Stomach smooth muscle (tissue), 2 donors: ENCODE measurements at regions not wholly inside any gene's neighbourhood (a gene's known extent, or its start where the extent isn't known, plus 50 kb on each side); places are given as distances from the start of the nearest gene placed in this dataset.

Experiments
- H3K27ac ChIP-seq: one replicate; pipeline ENCODE4 v1.7.0; 2013; ENCODE audit warnings: mild to moderate bottlenecking, low read length, inconsistent platforms
- H3K27me3 ChIP-seq, 2 donors: one replicate each; pipeline ENCODE4 v1.7.0; 2013; ENCODE audit warnings: low read length in 2 of 2; ENCODE audit not compliant: insufficient read depth in 2 of 2, control insufficient read depth in 1 of 2
- H3K36me3 ChIP-seq, 2 donors: one replicate each; pipeline ENCODE4 v1.7.0; 2013; ENCODE audit warnings: low read length in 2 of 2; ENCODE audit not compliant: control insufficient read depth in 2 of 2, insufficient read depth in 2 of 2
- H3K4me1 ChIP-seq: one replicate; pipeline ENCODE4 v1.7.0; 2013; ENCODE audit warnings: low read length; ENCODE audit not compliant: control insufficient read depth, insufficient read depth
- H3K4me3 ChIP-seq, 2 donors: one replicate each; pipeline ENCODE4 v1.7.0; 2013; ENCODE audit warnings: low read length in 2 of 2
- H3K9ac ChIP-seq, 2 donors: one replicate each; pipeline ENCODE4 v1.7.0; 2013; ENCODE audit warnings: low read length in 2 of 2, mild to moderate bottlenecking in 1 of 2
- H3K9me3 ChIP-seq, 2 donors: one replicate each; pipeline ENCODE4 v1.7.0; 2013; ENCODE audit warnings: low read length in 2 of 2; ENCODE audit not compliant: control insufficient read depth in 2 of 2
- donor health status: healthy.
- donor health status: Pancreatic carcinoma.

GRCh38 chr16:79303959-79304387 lies 296.6 kb downstream of the MAF start:
- Histone ChIP-seq H3K27ac (no peak overlapping the region), H3K27me3 (peaks cover 0 to 2% of the 10 kb centered on the region in 2 donors), H3K9me3 (no peaks in the 10 kb centered on the region), H3K4me3 (no peak overlapping the region), H3K9ac (no peak overlapping the region), H3K4me1 (no peaks in the 10 kb centered on the region), H3K36me3 (no peaks in the 10 kb centered on the region)

- Histone ChIP-seq H3K27me3 (peaks cover 0 to 2% of the 10 kb centered on the region in 2 donors), H3K4me3 (no peak overlapping the region), H3K27ac (no peak overlapping the region), H3K4me1 (no peaks in the 10 kb centered on the region), H3K9me3 (no peaks in the 10 kb centered on the region), H3K9ac (no peak overlapping the region), H3K36me3 (no peaks in the 10 kb centered on the region)
Observed at GRCh38 chr16:79303206-79303605, 297.3 kb downstream of the MAF start.

- no peaks in the 10 kb centered on the region for H3K9me3 ChIP-seq
- no peak overlapping the region for H3K4me3 ChIP-seq
- H3K36me3 ChIP-seq: no peaks in the 10 kb centered on the region
Observed at GRCh38 chr16:79302731-79303130, 297.8 kb downstream of the MAF start.

GRCh38 chr16:79301051-79301450 lies 299.5 kb downstream of the MAF start:
- Histone ChIP-seq H3K4me3 (no peak overlapping the region), H3K9ac (no peak overlapping the region), H3K27ac (no peak overlapping the region), H3K4me1 (no peaks in the 10 kb centered on the region), H3K9me3 (no peaks in the 10 kb centered on the region), H3K27me3 (no peaks in the 10 kb centered on the region), H3K36me3 (no peaks in the 10 kb centered on the region)

More at GRCh38 chr16:79302731-79303130, 297.8 kb downstream of the MAF start:
- H3K27me3 ChIP-seq: peaks cover 0 to 2% of the 10 kb centered on the region in 2 donors
- no peak overlapping the region for H3K27ac ChIP-seq
- no peak overlapping the region for H3K9ac ChIP-seq
- no peaks in the 10 kb centered on the region for H3K4me1 ChIP-seq

GRCh38 chr16:79298894-79299799 lies 301.4 kb downstream of the MAF start:
- no peak overlapping the region for H3K9ac ChIP-seq
- H3K4me1 ChIP-seq: no peaks in the 10 kb centered on the region

GRCh38 chr16:79298476-79298875 lies 302.1 kb downstream of the MAF start:
- H3K9ac ChIP-seq: no peak overlapping the region
- no peak overlapping the region for H3K27ac ChIP-seq
- H3K4me1 ChIP-seq: no peaks in the 10 kb centered on the region
- no peaks in the 10 kb centered on the region for H3K36me3 ChIP-seq
- H3K27me3 ChIP-seq: no peaks in the 10 kb centered on the region
- no peaks in the 10 kb centered on the region for H3K9me3 ChIP-seq
- H3K4me3 ChIP-seq: no peak overlapping the region

More at GRCh38 chr16:79298894-79299799, 301.4 kb downstream of the MAF start:
- Histone ChIP-seq H3K27me3 (no peaks in the 10 kb centered on the region), H3K27ac (no peak overlapping the region), H3K4me3 (no peak overlapping the region), H3K9me3 (no peaks in the 10 kb centered on the region), H3K36me3 (no peaks in the 10 kb centered on the region)

GRCh38 chr16:79297805-79298204 lies 302.7 kb downstream of the MAF start:
- H3K4me3 ChIP-seq: no peak overlapping the region
- H3K27ac ChIP-seq: no peak overlapping the region
- no peaks in the 10 kb centered on the region for H3K27me3 ChIP-seq
- no peak overlapping the region for H3K9ac ChIP-seq
- no peaks in the 10 kb centered on the region for H3K4me1 ChIP-seq
- H3K36me3 ChIP-seq: no peaks in the 10 kb centered on the region
- H3K9me3 ChIP-seq: no peaks in the 10 kb centered on the region

GRCh38 chr16:79297296-79297695 lies 303.2 kb downstream of the MAF start:
- Histone ChIP-seq H3K27ac (no peak overlapping the region), H3K9me3 (no peaks in the 10 kb centered on the region), H3K27me3 (no peaks in the 10 kb centered on the region), H3K4me3 (no peak overlapping the region), H3K4me1 (no peaks in the 10 kb centered on the region), H3K9ac (no peak overlapping the region), H3K36me3 (no peaks in the 10 kb centered on the region)

GRCh38 chr16:79296491-79296890 lies 304.0 kb downstream of the MAF start:
- no peaks in the 10 kb centered on the region for H3K36me3 ChIP-seq
- no peak overlapping the region for H3K9ac ChIP-seq
- H3K4me1 ChIP-seq: no peaks in the 10 kb centered on the region
- H3K4me3 ChIP-seq: no peak overlapping the region
- H3K27me3 ChIP-seq: no peaks in the 10 kb centered on the region
- H3K9me3 ChIP-seq: no peaks in the 10 kb centered on the region
- H3K27ac ChIP-seq: no peak overlapping the region

GRCh38 chr16:79295746-79296145 lies 304.8 kb downstream of the MAF start:
- no peaks in the 10 kb centered on the region for H3K4me1 ChIP-seq
- no peaks in the 10 kb centered on the region for H3K36me3 ChIP-seq
- H3K9me3 ChIP-seq: no peaks in the 10 kb centered on the region
- no peak overlapping the region for H3K9ac ChIP-seq
- no peak overlapping the region for H3K27ac ChIP-seq
- peaks cover 0 to 3% of the 10 kb centered on the region in 2 donors for H3K27me3 ChIP-seq
- no peak overlapping the region for H3K4me3 ChIP-seq

GRCh38 chr16:79295162-79295561 lies 305.4 kb downstream of the MAF start:
- Histone ChIP-seq H3K4me3 (no peak overlapping the region), H3K4me1 (no peaks in the 10 kb centered on the region), H3K27ac (no peak overlapping the region)

More at GRCh38 chr16:79295162-79295561, 305.4 kb downstream of the MAF start:
- H3K27me3 ChIP-seq: peaks cover 0 to 3% of the 10 kb centered on the region in 2 donors
- no peaks in the 10 kb centered on the region for H3K36me3 ChIP-seq
- no peak overlapping the region for H3K9ac ChIP-seq
- H3K9me3 ChIP-seq: no peaks in the 10 kb centered on the region
